BLaER1 treated with 17β-estradiol and CSF1 and Interleukin-3, amounts not matched to agents 10 nM and 100 nM (cell line): ENCODE measurements at regions not wholly inside any gene's neighbourhood (a gene's known extent, or its start where the extent isn't known, plus 50 kb on each side); places are given as distances from the start of the nearest gene placed in this dataset.

Experiments
- H3K27ac ChIP-seq, 11 experiments: shearing (Covaris generic); formaldehyde crosslinking; 2 replicates each; pipeline ENCODE4 v1.8.1; 2022
- H3K27me3 ChIP-seq, 11 experiments: shearing (Covaris generic); formaldehyde crosslinking; 2 replicates each; pipeline ENCODE4 v1.8.1; 2022
- H3K36me3 ChIP-seq, 11 experiments: shearing (Covaris generic); formaldehyde crosslinking; 2 replicates each; pipeline ENCODE4 v1.8.1; 2022
- H3K4me1 ChIP-seq, 10 experiments: shearing (Covaris generic); formaldehyde crosslinking; 2 replicates each; pipeline ENCODE4 v1.8.1; 2022
- H3K4me2 ChIP-seq, 11 experiments: shearing (Covaris generic); formaldehyde crosslinking; 2 replicates each; pipeline ENCODE4 v1.8.1; 2022
- H3K4me3 ChIP-seq, 10 experiments: shearing (Covaris generic); formaldehyde crosslinking; 2 replicates each; pipeline ENCODE4 v1.8.1; 2022
- H3K9ac ChIP-seq, 11 experiments: shearing (Covaris generic); formaldehyde crosslinking; 2 replicates each; pipeline ENCODE4 v1.8.1; 2022
- H3K9me3 ChIP-seq, 11 experiments: shearing (Covaris generic); formaldehyde crosslinking; replicated peaks in 1 of 11; 2 replicates each; pipeline ENCODE4 v1.8.1; 2022
- H4K20me1 ChIP-seq, 11 experiments: shearing (Covaris generic); formaldehyde crosslinking; 2 replicates each; pipeline ENCODE4 v1.8.1; 2022
- Cebpa-rat ChIP-seq, 11 experiments: shearing (Covaris generic); IDR thresholded peaks; 2 replicates each; pipeline ENCODE4 v1.8.1; 2022

DNA sequence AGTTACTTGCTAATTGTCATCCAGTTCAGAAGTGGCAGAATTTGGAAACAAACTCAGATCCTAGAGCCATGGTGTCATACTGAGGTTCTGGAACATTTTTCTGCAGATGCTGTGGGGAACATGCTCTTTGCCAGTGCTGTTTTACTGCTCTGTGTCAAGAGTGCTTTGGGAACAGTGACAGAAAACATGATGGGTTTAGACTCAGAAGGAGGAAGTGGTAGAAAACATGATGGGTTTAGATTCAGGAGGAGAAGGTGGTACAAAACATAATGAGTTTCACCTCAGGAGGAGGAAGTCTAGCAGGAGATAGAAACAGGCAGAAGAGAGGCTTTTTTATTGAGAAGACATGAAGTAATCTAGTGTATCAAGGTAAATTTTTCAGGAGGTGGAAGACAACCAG, 815.5 kb downstream of the DHX35 start:
- no peak overlapping the region for H3K4me3 ChIP-seq
- H3K27ac ChIP-seq, result no peak overlapping the region
- H3K4me1 ChIP-seq, result peaks cover 0 to 9% (median 8%) of the 10 kb centered on the region in 10 experiments; a peak in 13 of 20 replicates
- no peak overlapping the region for H3K4me2 ChIP-seq
- no peak for TF ChIP-seq Cebpa-rat (IDR thresholded peaks at IDR 0.05)
- no peaks in the 10 kb centered on the region for H3K27me3 ChIP-seq
- no peaks in the 10 kb centered on the region for H3K36me3 ChIP-seq
- H3K9me3 ChIP-seq, result peaks cover 0 to 8% (median 6%) of the 10 kb centered on the region in 11 experiments; a peak in 5 of 22 replicates
- no peaks in the 10 kb centered on the region for H4K20me1 ChIP-seq
- H3K9ac ChIP-seq, result no peak overlapping the region

DNA sequence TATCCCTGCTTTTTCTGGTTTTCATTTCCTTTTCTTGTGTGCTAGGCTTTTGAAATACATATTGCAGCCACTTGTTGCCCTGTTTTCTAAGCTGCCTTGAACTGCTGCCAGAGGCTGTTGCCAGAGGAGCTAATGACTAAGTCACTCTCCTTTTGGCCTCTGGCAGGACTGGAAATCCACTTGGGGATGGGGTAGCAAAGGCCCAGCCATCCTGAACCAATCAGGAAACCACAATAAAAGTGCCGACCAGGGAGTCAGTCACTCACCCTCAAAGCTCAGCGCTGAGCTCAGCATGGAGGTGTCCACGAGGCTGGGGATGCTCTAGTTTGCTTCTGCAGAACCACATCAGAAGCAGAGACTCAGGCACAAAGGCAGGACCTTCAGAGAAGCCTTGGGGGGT, 813.0 kb downstream of the DHX35 start:
- Histone ChIP-seq H3K9ac (no peak overlapping the region), H3K4me2 (peak overlapping the region in 9 of 11 experiments; percentile 2 to 45 (median 31); a peak in 16 of 22 replicates), H3K27me3 (no peaks in the 10 kb centered on the region), H3K36me3 (no peaks in the 10 kb centered on the region), H3K9me3 (peaks cover 0 to 16% (median 6%) of the 10 kb centered on the region in 11 experiments; a peak in 7 of 22 replicates), H3K27ac (no peak overlapping the region), H3K4me1 (peaks cover 0 to 9% (median 8%) of the 10 kb centered on the region in 10 experiments; a peak in 13 of 20 replicates), H3K4me3 (no peak overlapping the region), H4K20me1 (no peaks in the 10 kb centered on the region)
- TF ChIP-seq Cebpa-rat (IDR thresholded peaks at IDR 0.05), result no peak

DNA sequence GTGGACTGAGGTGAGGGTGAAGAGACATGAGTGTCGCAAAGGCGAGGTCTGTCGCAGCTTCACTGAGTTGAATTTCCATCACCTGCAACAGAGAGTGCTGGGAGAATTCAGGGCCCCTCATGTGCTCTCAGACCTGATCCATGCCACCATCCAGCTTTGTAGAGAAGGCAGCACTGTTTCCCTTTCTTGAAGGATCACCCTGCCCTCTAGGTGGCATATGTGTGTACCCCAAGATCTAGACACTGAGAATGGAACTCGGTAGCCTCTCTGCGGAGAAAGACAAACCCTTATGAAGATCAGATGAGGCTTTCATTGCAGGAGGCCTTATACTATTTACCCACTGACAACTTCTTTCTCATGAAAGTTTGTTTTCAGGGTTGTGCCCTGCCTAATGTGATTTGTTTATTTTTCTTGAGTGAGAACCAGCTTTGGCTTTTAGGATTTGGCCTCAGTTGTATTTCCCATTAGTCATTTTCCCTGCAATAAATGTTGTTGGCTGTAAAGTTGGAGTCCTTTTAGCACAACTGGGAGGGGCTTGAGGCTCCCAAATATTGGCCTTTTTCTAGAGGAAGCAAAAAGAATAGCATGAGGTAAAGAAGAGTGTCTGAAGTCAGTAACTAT, 811.3 kb downstream of the DHX35 start:
- peaks cover 0 to 9% (median 8%) of the 10 kb centered on the region in 10 experiments; a peak in 13 of 20 replicates for H3K4me1 ChIP-seq
- H3K9ac ChIP-seq, result no peak overlapping the region
- H3K27me3 ChIP-seq, result no peaks in the 10 kb centered on the region
- no peak overlapping the region for H3K27ac ChIP-seq
- no peak overlapping the region for H3K4me3 ChIP-seq
- no peaks in the 10 kb centered on the region for H3K36me3 ChIP-seq
- H3K4me2 ChIP-seq, result no peak overlapping the region
- no peaks in the 10 kb centered on the region for H4K20me1 ChIP-seq
- no peak for TF ChIP-seq Cebpa-rat (IDR thresholded peaks at IDR 0.05)
- H3K9me3 ChIP-seq, result peaks cover 12 to 29% (median 18%) of the 10 kb centered on the region in 11 experiments; a peak in 18 of 22 replicates

DNA sequence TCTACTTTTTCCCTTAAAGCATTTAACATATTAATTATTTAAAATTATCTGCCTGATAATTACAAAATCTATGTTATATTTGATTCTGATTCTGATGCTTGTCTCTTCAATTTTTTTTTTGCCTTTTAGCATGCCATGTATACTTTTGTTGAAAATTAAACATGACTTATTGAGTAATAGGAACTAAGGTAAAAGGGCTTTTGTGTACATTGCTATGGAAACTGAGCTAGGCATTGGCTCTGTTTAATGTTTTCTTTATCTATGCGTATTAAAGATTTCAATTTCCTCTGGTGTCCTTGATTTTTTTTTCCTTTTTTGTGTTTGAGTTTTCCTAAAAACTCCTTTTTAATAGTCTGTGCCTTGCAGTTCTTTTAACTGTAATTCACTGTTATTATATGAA, 805.2 kb downstream of the DHX35 start:
- H3K9ac ChIP-seq, result no peak overlapping the region
- no peaks in the 10 kb centered on the region for H3K4me1 ChIP-seq
- no peak for TF ChIP-seq Cebpa-rat (IDR thresholded peaks at IDR 0.05)
- H3K4me3 ChIP-seq, result no peak overlapping the region
- no peak overlapping the region for H3K4me2 ChIP-seq
- H3K9me3 ChIP-seq, result peaks cover 22 to 66% (median 30%) of the 10 kb centered on the region in 11 experiments
- no peaks in the 10 kb centered on the region for H4K20me1 ChIP-seq
- no peak overlapping the region for H3K27ac ChIP-seq
- no peaks in the 10 kb centered on the region for H3K27me3 ChIP-seq
- peaks cover 0 to 4% (median 0%) of the 10 kb centered on the region in 11 experiments; a peak in 1 of 22 replicates for H3K36me3 ChIP-seq

DNA sequence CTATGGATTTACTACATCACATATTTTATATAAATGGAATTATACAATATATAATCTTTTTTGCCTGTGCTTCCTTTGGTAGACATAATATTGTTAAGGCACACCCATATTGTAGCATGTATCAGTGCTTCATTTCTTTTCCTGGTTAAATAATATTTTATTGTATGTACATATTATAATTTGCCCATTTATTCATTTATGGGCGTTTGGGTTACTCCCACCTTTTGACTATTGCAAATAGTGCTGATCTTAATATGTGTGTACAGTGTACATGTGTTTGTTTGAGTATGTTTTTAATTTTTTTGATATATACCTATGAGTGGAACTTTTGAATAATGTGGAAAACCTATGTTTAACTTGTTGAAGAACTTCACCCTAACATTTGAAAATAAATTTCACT, 804.2 kb downstream of the DHX35 start:
- Histone ChIP-seq H4K20me1 (no peaks in the 10 kb centered on the region), H3K9me3 (peaks cover 22 to 66% (median 30%) of the 10 kb centered on the region in 11 experiments), H3K27me3 (no peaks in the 10 kb centered on the region), H3K4me3 (no peak overlapping the region), H3K4me1 (no peaks in the 10 kb centered on the region), H3K4me2 (no peak overlapping the region), H3K9ac (no peak overlapping the region), H3K27ac (no peak overlapping the region), H3K36me3 (peaks cover 0 to 4% (median 0%) of the 10 kb centered on the region in 11 experiments; a peak in 1 of 22 replicates)
- no peak for TF ChIP-seq Cebpa-rat (IDR thresholded peaks at IDR 0.05)

DNA sequence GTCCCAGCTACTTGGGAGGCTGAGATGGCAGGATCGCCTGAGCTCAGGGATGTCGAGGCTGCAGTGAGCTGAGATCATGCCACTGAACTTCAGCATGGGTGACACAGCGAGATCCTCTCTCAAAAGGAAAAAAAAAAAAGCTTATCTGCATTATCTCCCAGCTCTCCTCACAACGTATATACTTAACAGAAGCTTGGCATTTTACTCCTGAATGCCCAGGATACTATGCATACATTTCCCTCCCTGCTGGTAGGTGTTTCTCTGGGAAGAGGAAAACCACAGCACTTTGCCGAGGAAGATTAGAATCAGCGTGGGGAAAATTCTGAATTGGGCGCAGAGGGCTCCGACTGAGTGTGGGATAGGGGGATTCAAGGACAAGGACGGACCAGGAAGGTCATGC, 800.6 kb downstream of the DHX35 start:
- Histone ChIP-seq H3K36me3 (no peaks in the 10 kb centered on the region), H3K27me3 (no peaks in the 10 kb centered on the region), H3K4me2 (no peak overlapping the region), H4K20me1 (no peaks in the 10 kb centered on the region), H3K4me1 (peaks cover 0 to 19% (median 7%) of the 10 kb centered on the region in 10 experiments; a peak in 12 of 20 replicates), H3K4me3 (no peak overlapping the region), H3K9ac (no peak overlapping the region), H3K9me3 (peaks cover 2 to 38% (median 7%) of the 10 kb centered on the region in 11 experiments), H3K27ac (no peak overlapping the region)
- TF ChIP-seq Cebpa-rat (IDR thresholded peaks at IDR 0.05), result no peak

DNA sequence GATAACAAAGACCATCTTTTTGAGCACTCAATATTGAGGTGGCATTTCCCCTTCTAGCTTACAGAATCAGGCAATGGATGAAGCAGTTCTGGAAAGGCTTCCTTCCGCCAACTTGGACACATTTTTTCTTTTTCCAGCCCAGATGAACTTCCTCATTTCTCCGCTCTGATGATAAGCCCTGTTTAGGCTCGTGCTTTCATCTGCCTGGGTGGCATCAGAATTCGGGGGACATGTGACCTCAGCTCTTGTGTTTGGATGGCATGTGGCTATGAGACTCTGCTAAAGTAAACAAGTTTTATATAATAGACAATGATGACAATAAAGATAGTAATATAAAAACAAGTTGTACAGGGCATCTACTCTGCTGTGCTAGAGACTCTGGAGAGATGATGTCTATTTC, 796.7 kb downstream of the DHX35 start:
- Histone ChIP-seq H3K9me3 (peaks cover 0 to 7% (median 0%) of the 10 kb centered on the region in 11 experiments; a peak in 6 of 22 replicates), H3K27ac (peak overlapping the region in 1 of 11 experiments; percentile 52; a peak in 1 of 22 replicates), H3K4me3 (no peak overlapping the region), H3K4me2 (peak overlapping the region in 10 of 11 experiments; percentile 2 to 58 (median 26); a peak in 12 of 22 replicates), H3K4me1 (peaks cover 0 to 19% (median 7%) of the 10 kb centered on the region in 10 experiments; a peak in 12 of 20 replicates), H3K9ac (no peak overlapping the region), H3K36me3 (no peaks in the 10 kb centered on the region), H3K27me3 (no peaks in the 10 kb centered on the region), H4K20me1 (no peaks in the 10 kb centered on the region)
- TF ChIP-seq Cebpa-rat (IDR thresholded peaks at IDR 0.05), result no peak

DNA sequence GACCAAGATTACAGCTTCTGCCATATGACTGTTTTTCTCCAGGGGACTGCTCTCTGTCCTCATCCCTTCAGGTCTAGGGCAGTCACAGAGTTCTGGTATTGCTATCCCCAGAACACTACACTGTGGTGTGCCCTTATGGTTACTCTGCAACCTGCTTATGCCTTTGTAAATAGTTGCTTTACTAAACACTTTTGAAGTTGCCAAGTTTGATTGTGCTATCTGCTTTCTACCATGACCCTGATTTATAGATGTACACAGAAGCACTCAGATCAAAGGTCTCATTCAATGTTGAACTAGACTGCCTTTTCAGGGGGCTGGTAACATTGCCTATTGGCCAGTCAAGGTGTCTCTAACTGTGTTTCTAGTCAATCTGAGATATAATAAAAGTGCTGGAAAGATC, 794.7 kb downstream of the DHX35 start:
- H3K27me3 ChIP-seq, result no peaks in the 10 kb centered on the region
- no peaks in the 10 kb centered on the region for H3K36me3 ChIP-seq
- no peak overlapping the region for H3K4me3 ChIP-seq
- no peaks in the 10 kb centered on the region for H4K20me1 ChIP-seq
- no peak overlapping the region for H3K9ac ChIP-seq
- peaks cover 0 to 19% (median 7%) of the 10 kb centered on the region in 10 experiments; a peak in 12 of 20 replicates for H3K4me1 ChIP-seq
- no peak for TF ChIP-seq Cebpa-rat (IDR thresholded peaks at IDR 0.05)
- H3K9me3 ChIP-seq, result no peaks in the 10 kb centered on the region
- no peak overlapping the region for H3K4me2 ChIP-seq
- no peak overlapping the region for H3K27ac ChIP-seq

DNA sequence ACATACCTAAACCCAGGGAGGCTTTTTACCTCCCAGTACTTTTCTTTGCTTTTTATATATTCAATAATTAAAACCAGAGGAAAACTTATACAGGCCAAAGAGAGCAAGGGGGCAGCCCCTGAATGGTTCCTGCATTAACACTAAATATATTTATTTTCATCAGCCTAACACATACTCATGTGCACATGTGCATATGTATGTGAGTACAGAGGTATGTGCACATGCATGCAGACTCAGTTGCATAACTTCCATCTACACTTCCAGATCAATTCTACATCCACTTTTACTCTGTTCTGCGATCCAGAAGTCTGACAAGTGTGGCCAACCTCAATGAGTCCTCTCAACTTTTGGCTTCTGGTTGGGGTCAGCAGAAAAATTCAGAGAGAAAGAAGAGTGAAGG, 794.2 kb downstream of the DHX35 start:
- no peak overlapping the region for H3K27ac ChIP-seq
- H3K36me3 ChIP-seq, result no peaks in the 10 kb centered on the region
- peaks cover 0 to 19% (median 7%) of the 10 kb centered on the region in 10 experiments; a peak in 12 of 20 replicates for H3K4me1 ChIP-seq
- H3K27me3 ChIP-seq, result no peaks in the 10 kb centered on the region
- H3K4me3 ChIP-seq, result no peak overlapping the region
- no peak overlapping the region for H3K4me2 ChIP-seq
- H3K9me3 ChIP-seq, result no peaks in the 10 kb centered on the region
- TF ChIP-seq Cebpa-rat (IDR thresholded peaks at IDR 0.05), result no peak
- no peak overlapping the region for H3K9ac ChIP-seq
- no peaks in the 10 kb centered on the region for H4K20me1 ChIP-seq
